LNCaP clone FGC (cell line): ENCODE measurements at regions not wholly inside any gene's neighbourhood (a gene's known extent, or its start where the extent isn't known, plus 50 kb on each side); places are given as distances from the start of the nearest gene placed in this dataset.
A peak's percentile ranks its signal among the peaks of the same experiment; 100 is the strongest.

ENCODE experiments used
- DNase-seq: peaks from one replicate; pipeline ENCODE4 v3.0.0-alpha.2; 2011; ENCODE audit warnings: low read depth
- H3K4me3 ChIP-seq: 2 replicates; pipeline ENCODE4 v1.5.1; 2011; ENCODE audit warnings: mild to moderate bottlenecking, low read depth, low read length, control low read depth
- TF ChIP-seq, protein P1 (sequence below): IDR thresholded peaks from 2 replicates; pipeline ENCODE4 v1.5.1; 2012; ENCODE audit warnings: mild to moderate bottlenecking; ENCODE audit not compliant: control insufficient read depth, insufficient read depth; ENCODE audit errors: extremely low read depth

DNA sequence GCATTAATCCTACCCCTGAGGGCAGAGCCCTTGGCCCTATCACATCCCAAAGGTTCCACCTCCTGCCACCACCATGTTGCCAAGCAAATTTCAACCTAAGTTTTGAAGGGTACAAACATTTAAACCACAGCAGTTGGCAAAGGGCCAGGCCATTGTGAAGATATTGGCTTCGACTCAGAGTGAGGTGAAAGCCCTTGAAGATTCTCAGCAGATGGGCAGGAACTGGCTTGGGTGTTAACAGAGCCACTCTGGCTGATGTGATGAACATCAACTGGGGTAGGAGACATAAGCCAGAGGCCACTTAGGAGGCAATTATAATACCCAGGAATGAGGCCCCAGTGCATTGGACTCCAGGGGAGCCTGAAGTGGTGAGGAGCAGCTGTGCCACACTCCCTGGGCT is 207.7 kb upstream of the KAZN start:
- no peak for DNase-seq
- no peak overlapping the region for H3K4me3 ChIP-seq
- TF ChIP-seq, protein P1, sequence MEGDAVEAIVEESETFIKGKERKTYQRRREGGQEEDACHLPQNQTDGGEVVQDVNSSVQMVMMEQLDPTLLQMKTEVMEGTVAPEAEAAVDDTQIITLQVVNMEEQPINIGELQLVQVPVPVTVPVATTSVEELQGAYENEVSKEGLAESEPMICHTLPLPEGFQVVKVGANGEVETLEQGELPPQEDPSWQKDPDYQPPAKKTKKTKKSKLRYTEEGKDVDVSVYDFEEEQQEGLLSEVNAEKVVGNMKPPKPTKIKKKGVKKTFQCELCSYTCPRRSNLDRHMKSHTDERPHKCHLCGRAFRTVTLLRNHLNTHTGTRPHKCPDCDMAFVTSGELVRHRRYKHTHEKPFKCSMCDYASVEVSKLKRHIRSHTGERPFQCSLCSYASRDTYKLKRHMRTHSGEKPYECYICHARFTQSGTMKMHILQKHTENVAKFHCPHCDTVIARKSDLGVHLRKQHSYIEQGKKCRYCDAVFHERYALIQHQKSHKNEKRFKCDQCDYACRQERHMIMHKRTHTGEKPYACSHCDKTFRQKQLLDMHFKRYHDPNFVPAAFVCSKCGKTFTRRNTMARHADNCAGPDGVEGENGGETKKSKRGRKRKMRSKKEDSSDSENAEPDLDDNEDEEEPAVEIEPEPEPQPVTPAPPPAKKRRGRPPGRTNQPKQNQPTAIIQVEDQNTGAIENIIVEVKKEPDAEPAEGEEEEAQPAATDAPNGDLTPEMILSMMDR, result no peak

DNA sequence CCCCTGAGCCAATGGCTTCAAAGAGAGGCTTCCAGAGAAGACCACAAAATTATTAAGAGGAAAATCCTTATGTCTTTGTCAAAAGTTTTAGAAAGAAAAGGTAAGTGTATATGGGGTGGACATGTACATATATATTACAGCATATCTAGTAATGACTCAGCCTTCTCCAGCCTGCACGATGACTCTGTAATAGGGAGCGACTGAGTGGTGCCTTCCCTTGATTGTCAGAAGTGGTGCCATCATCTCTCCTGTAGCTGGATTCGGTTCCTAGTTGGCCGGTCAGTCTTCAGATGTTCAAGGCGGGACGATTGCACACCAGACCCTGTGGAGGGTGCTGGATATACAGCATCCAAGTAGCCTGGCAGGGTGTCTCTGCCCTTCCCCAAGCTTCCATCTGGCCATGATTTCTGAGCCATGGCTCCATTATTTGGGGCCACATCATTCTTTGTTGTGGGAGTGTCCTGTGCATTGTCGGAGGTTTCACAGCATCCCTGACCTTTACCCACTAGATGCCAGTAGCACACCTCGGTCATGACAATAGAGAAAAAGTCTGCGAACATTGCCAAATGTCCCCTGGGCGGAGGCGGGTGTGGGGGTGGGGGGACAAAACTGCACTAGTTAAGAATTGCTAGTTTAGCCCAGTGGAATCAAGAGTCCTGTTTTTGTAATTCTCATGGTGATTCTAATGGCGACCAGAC is 206.2 kb upstream of the KAZN start:
- TF ChIP-seq, protein P1, result peak; percentile 32
- DNase-seq, result no peak
- H3K4me3 ChIP-seq, result no peak overlapping the region

DNA sequence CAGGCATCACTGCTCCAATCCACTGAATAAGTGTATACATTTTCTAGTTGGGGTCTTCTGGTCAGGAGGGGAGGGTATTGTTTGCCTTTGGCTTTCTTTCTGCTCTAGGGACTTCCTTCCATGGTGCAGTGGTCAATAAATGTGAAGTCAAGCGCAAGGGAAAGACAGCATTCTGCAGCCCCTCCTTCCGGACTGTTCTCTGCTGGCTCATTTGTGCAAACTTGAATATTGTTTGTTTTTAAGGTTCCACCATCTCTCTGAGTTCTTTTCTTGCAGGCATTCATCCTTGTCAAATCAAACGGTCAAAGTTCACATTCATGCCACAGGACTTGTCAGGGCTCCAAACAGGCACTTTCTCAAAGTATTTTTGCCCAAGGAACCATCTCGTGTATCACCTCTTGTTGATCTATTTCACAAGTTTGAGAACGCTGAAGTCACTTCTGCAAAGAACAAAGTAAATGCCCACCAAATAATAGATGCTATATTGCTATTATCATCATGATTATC is 205.6 kb upstream of the KAZN start:
- TF ChIP-seq, protein P1, result no peak
- H3K4me3 ChIP-seq, result no peak overlapping the region
- no peak for DNase-seq

DNA sequence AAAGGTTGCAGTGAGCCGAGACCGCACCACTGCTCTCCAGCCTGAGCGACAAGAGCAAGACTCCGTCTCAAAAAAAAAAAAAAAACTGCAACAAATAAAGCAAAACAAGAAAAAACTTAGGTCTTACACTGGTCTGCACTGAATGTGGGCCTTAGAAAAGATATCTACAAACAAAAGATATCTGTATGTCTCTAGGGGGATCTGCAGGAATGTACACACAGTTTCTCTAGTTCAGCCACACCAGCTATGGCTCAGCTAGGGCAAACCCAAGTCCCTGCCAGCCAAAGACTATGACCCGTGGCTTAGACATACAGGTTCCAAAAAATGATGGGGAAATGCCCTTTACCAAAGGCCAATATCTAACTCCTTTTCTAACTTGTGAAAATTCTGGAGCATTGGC is 202.4 kb upstream of the KAZN start:
- TF ChIP-seq, protein P1, result no peak
- no peak for DNase-seq
- no peak overlapping the region for H3K4me3 ChIP-seq

DNA sequence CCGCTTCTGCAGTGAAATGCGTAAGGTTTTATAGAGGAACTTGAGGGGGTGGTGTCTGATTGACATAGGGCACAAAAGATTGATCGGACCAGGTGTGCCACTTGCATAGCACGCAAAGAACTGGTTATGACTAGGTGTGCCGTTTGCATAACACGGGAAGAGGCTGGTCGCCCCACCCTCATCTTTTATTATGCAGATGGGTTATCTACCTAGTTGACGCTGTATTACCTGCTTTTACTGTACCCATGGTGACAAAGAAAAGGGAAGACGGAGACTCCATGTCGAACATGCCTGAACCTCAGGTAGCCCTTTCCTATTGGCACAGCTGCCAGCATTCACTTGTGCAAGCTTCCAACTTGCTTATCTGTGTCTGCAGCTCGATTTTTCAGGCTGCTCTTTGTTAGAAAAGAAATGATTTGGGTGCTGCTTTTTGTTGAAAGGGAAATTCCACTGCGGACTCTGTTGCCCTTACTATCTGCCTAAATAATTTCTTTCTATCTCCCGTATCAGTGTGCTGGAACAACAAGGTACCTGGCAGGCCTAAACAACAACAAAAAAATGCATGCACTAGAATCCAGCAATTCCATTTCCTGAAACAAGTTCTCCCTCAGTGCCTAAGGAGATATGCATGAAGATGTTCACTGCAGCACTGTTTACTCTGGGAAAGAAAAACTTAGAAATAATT is 194.4 kb upstream of the KAZN start:
- no peak overlapping the region for H3K4me3 ChIP-seq
- TF ChIP-seq, protein P1, result no peak
- DNase-seq, result no peak

DNA sequence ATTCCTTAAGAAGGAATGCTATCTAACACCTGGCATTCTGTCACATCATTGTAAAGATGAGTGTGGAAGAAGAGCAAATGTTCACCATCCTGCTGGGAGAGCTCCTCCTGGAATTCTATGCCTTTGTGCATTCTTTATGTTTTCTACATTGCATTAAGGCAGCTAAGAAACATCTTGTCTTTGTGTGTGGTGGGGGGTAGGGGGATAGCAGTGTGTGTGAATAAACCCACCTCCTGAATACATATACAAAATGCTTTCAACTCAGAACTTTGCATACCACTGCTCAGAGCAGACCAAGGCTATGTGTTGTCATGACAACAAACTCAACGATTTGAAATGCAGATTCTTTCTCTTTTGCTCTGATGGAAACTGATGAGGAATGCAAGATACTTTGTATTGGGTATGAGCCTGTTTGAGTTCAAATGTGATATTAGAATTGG is 193.6 kb upstream of the KAZN start:
- DNase-seq, result no peak
- no peak overlapping the region for H3K4me3 ChIP-seq
- TF ChIP-seq, protein P1, result no peak
